Central memory CD8-positive, alpha-beta T cell (primary cell): ENCODE measurements at regions not wholly inside any gene's neighbourhood (a gene's known extent, or its start where the extent isn't known, plus 50 kb on each side); places are given as distances from the start of the nearest gene placed in this dataset.
"Not testable (repeated sequence)": the region's sequence is repeated elsewhere in the genome, so short reads cannot be mapped to it uniquely, and the experiment has no call there.

Experiments
- ATAC-seq: fragments of 150-1000 bp; cut with Tn5 transposase; replicated peaks from 2 replicates; pipeline ENCODE4 v1.10.0; 2022; ENCODE audit warnings: mild to moderate bottlenecking, moderate FRiP score, moderate number of reproducible peaks; ENCODE audit not compliant: poor library complexity, severe bottlenecking; ENCODE audit errors: extremely low read depth
- DNase-seq, 2 donors: peaks; one replicate each; pipeline ENCODE4 v3.0.0; 2021; ENCODE audit warnings: low spot score in 2 of 2
- H3K27ac Mint-ChIP-seq: one replicate; pipeline ENCODE4 v1.8.0; 2022; ENCODE audit warnings: low read depth, mild to moderate bottlenecking, moderate library complexity, mixed read lengths
- H3K27me3 Mint-ChIP-seq: one replicate; pipeline ENCODE4 v1.8.0; 2022; ENCODE audit warnings: mixed read lengths
- H3K36me3 Mint-ChIP-seq: one replicate; pipeline ENCODE4 v1.8.0; 2022; ENCODE audit warnings: mild to moderate bottlenecking, moderate library complexity, mixed read lengths; ENCODE audit not compliant: insufficient read depth
- H3K4me1 Mint-ChIP-seq: one replicate; pipeline ENCODE4 v1.8.0; 2022; ENCODE audit warnings: mixed read lengths
- H3K4me3 Mint-ChIP-seq: one replicate; pipeline ENCODE4 v1.8.0; 2022; ENCODE audit warnings: mild to moderate bottlenecking, moderate library complexity, mixed read lengths
- H3K9me3 Mint-ChIP-seq: one replicate; pipeline ENCODE4 v1.8.0; 2022; ENCODE audit warnings: mixed read lengths

- no peaks in the 10 kb centered on the region for H3K4me1 Mint-ChIP-seq
- ATAC-seq (no peak), DNase-seq (no peak)
- no peaks in the 10 kb centered on the region for H3K9me3 Mint-ChIP-seq
- H3K4me3 Mint-ChIP-seq, result no peak overlapping the region
- H3K27ac Mint-ChIP-seq, result no peak overlapping the region
- H3K36me3 Mint-ChIP-seq, result no peaks in the 10 kb centered on the region
- peaks cover 79% of the 10 kb centered on the region for H3K27me3 Mint-ChIP-seq
Observed at GRCh38 chr7:149692056-149692455, 81.3 kb downstream of the ZNF467 start.

GRCh38 chr7:149690688-149691446 lies 82.5 kb downstream of the ZNF467 start:
- no peaks in the 10 kb centered on the region for H3K4me1 Mint-ChIP-seq
- H3K36me3 Mint-ChIP-seq, result no peaks in the 10 kb centered on the region
- DNase-seq (no peak), ATAC-seq (no peak)
- H3K4me3 Mint-ChIP-seq, result no peak overlapping the region
- peaks cover 84% of the 10 kb centered on the region for H3K27me3 Mint-ChIP-seq
- no peaks in the 10 kb centered on the region for H3K9me3 Mint-ChIP-seq
- H3K27ac Mint-ChIP-seq, result no peak overlapping the region

- H3K4me1 Mint-ChIP-seq, result no peaks in the 10 kb centered on the region
- ATAC-seq (no peak), DNase-seq (no peak)
- no peak overlapping the region for H3K27ac Mint-ChIP-seq
- H3K9me3 Mint-ChIP-seq, result no peaks in the 10 kb centered on the region
- H3K27me3 Mint-ChIP-seq, result peaks cover 83% of the 10 kb centered on the region
- H3K4me3 Mint-ChIP-seq, result no peak overlapping the region
- H3K36me3 Mint-ChIP-seq, result no peaks in the 10 kb centered on the region
Observed at GRCh38 chr7:149689291-149689721, 84.1 kb downstream of the ZNF467 start.

DNA sequence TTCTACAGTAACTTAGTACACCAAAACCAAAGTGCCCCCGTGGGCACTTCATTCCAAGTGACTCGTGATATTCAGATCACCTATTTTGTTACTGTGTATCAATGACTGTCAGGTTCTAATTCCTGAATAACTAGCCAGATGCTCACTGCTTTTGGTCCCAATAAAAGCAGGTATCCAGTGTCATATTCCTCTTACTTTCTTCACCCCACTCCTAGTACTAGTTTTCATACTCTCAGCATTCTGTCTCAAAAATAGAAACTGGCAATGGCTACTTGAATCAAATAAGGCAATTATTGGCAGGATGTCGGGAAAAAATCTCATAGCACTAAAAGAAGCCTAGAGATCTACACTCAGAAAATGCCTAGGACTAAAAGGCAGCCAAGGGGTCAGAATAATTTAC lies 84.6 kb downstream of the ZNF467 start:
- Mint-ChIP-seq H3K9me3 (no peaks in the 10 kb centered on the region), H3K4me3 (no peak overlapping the region), H3K27me3 (peaks cover 81% of the 10 kb centered on the region), H3K36me3 (no peaks in the 10 kb centered on the region), H3K27ac (no peak overlapping the region), H3K4me1 (no peaks in the 10 kb centered on the region)
- no peak for ATAC-seq
- no peak for DNase-seq

DNA sequence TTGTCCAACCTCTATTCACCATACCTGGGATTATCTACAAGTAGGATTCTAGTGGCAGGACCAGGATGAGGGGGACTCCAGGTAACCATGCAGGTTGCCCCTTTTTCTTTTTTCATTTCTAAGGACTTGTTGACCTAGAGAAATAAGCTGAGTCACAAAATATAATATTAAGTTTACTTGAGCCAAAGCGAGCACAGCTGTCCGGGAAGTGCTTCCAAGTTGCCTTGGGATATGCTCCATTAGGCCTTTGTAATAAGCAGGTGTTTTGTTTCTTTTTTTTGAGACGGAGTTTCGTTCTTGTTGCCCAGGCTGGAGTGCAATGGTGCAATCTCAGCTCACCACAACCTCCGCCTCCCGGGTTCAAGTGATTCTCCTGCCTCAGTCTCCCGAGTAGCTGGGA lies 85.6 kb downstream of the ZNF467 start:
- H3K4me1 Mint-ChIP-seq, DNase-seq, ATAC-seq, H3K27ac Mint-ChIP-seq, H3K4me3 Mint-ChIP-seq, H3K36me3 Mint-ChIP-seq, H3K9me3 Mint-ChIP-seq: not testable (repeated sequence)
- peaks cover 71% of the 10 kb centered on the region for H3K27me3 Mint-ChIP-seq

DNA sequence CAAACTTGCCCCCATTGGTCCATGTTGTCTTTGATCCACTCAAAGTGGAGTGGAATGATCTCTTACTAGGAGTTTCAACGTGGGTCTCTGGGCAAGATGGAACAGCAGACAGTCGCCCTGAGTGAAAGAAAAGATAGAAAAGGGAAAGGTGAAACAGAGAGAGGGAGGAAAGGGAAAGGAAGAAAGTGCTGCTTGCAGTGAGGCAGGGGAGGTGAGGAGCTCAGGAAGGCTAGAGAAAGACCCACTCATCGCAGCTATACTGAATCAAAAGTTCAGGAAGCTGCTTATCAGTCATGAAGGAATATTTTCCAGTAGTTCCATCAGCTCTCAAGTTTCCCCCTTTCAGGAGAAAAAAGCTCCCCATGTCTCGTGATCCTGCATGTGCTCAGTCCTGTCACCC lies 86.9 kb downstream of the ZNF467 start:
- no peak for ATAC-seq
- H3K4me1 Mint-ChIP-seq, result no peaks in the 10 kb centered on the region

GRCh38 chr7:149686011-149686410 lies 87.4 kb downstream of the ZNF467 start:
- Mint-ChIP-seq H3K27me3 (peaks cover 69% of the 10 kb centered on the region), H3K4me3 (no peak overlapping the region), H3K4me1 (no peaks in the 10 kb centered on the region), H3K27ac (no peak overlapping the region), H3K9me3 (no peaks in the 10 kb centered on the region), H3K36me3 (no peaks in the 10 kb centered on the region)
- no peak for DNase-seq
- no peak for ATAC-seq

More for the DNA sequence above, 86.9 kb downstream of the ZNF467 start:
- Mint-ChIP-seq H3K36me3 (no peaks in the 10 kb centered on the region), H3K4me3 (no peak overlapping the region), H3K9me3 (no peaks in the 10 kb centered on the region), H3K27ac (no peak overlapping the region), H3K27me3 (peaks cover 69% of the 10 kb centered on the region)
- DNase-seq, result no peak

- no peak for ATAC-seq
- Mint-ChIP-seq H3K4me3 (no peak overlapping the region), H3K4me1 (no peaks in the 10 kb centered on the region), H3K27ac (no peak overlapping the region), H3K9me3 (no peaks in the 10 kb centered on the region), H3K36me3 (no peaks in the 10 kb centered on the region), H3K27me3 (peaks cover 69% of the 10 kb centered on the region)
- no peak for DNase-seq
Observed at GRCh38 chr7:149685455-149685854, 87.9 kb downstream of the ZNF467 start.

- DNase-seq, result no peak
- ATAC-seq, result no peak
- Mint-ChIP-seq H3K27ac (no peak overlapping the region), H3K27me3 (peaks cover 69% of the 10 kb centered on the region), H3K36me3 (peaks cover 2% of the 10 kb centered on the region), H3K9me3 (no peaks in the 10 kb centered on the region), H3K4me1 (no peaks in the 10 kb centered on the region), H3K4me3 (no peak overlapping the region)
Observed at GRCh38 chr7:149683898-149684297, 89.5 kb downstream of the ZNF467 start.

DNA sequence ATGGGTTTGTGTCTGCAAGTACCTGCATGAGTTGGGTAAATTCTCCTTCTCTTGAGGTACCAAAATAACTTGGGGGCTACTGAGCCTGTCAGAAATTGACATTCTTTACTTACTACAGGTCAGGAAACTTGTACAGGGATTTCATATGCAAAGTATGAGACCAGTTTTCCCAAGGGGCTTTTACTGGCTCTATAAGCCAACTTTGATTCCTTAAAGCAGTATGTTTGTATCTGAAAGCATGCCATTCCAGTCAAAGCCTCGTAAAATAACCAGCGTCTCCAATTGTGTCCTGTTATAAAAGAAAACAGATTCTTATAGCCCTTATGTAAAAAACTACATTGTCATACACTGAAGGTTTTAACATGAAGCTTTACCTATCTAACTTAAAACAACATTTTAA lies 90.2 kb downstream of the ZNF467 start:
- no peak overlapping the region for H3K4me3 Mint-ChIP-seq
- peaks cover 2% of the 10 kb centered on the region for H3K36me3 Mint-ChIP-seq
- peaks cover 71% of the 10 kb centered on the region for H3K27me3 Mint-ChIP-seq
- ATAC-seq (no peak), DNase-seq (no peak)
- H3K9me3 Mint-ChIP-seq, result no peaks in the 10 kb centered on the region
- no peak overlapping the region for H3K27ac Mint-ChIP-seq
- no peaks in the 10 kb centered on the region for H3K4me1 Mint-ChIP-seq

DNA sequence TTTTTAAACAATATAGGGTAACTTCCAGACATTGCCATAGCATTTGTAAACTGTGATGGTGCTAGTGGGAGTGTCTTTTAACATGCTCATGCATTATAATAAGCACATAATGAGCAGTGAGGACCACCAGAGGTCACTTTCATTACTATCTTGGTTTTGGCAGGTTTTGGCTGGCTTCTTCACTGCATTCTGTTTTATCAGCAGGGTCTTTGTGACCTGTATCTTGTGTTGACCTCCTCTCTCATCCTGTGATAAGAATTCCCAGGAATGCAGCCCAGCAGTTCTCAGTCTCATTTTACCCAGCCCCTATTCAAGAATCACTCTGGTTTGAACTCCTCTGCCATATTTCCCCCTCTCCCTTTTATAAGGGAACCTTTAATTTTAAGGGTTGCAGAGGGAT lies 91.3 kb downstream of the ZNF467 start:
- ATAC-seq (no peak), DNase-seq (no peak)
- no peak overlapping the region for H3K27ac Mint-ChIP-seq
- no peaks in the 10 kb centered on the region for H3K9me3 Mint-ChIP-seq
- no peak overlapping the region for H3K4me3 Mint-ChIP-seq
- H3K27me3 Mint-ChIP-seq, result peaks cover 74% of the 10 kb centered on the region
- no peaks in the 10 kb centered on the region for H3K4me1 Mint-ChIP-seq
- peaks cover 2% of the 10 kb centered on the region for H3K36me3 Mint-ChIP-seq

- ATAC-seq, result no peak
- H3K36me3 Mint-ChIP-seq, result peaks cover 2% of the 10 kb centered on the region
- peaks cover 77% of the 10 kb centered on the region for H3K27me3 Mint-ChIP-seq
- H3K4me1 Mint-ChIP-seq, result no peaks in the 10 kb centered on the region
- H3K9me3 Mint-ChIP-seq, result no peaks in the 10 kb centered on the region
- H3K4me3 Mint-ChIP-seq, result no peak overlapping the region
- H3K27ac Mint-ChIP-seq, result no peak overlapping the region
- no peak for DNase-seq
Observed at GRCh38 chr7:149681274-149681673, 92.1 kb downstream of the ZNF467 start.

GRCh38 chr7:149680331-149681025 lies 92.9 kb downstream of the ZNF467 start:
- Mint-ChIP-seq H3K9me3 (no peaks in the 10 kb centered on the region), H3K27ac (no peak overlapping the region), H3K4me3 (no peak overlapping the region), H3K27me3 (peaks cover 84% of the 10 kb centered on the region), H3K4me1 (no peaks in the 10 kb centered on the region), H3K36me3 (peaks cover 2% of the 10 kb centered on the region)
- ATAC-seq, result no peak
- DNase-seq, result no peak
